GM12878 (cell line): ENCODE measurements at regions not wholly inside any gene's neighbourhood (a gene's known extent, or its start where the extent isn't known, plus 50 kb on each side); places are given as distances from the start of the nearest gene placed in this dataset.
"Not testable (repeated sequence)": the region's sequence is repeated elsewhere in the genome, so short reads cannot be mapped to it uniquely, and the experiment has no call there.

Experiments used
- ATAC-seq: fragments of 200-7000 bp; cut with Tn5 transposase; 3 replicates; pipeline ENCODE4 v1.9.1; 2020; ENCODE audit warnings: mild to moderate bottlenecking, moderate library complexity
- BruUV-seq: library from RNA; stranded (reverse); fragments of 400-500 nt; replicated peaks from 2 replicates; lab custom pipeline; 2021; lab: Mats Ljungman, UMichigan
- CTCF ChIA-PET: fragments of 300-600 bp; sonication (Branson Sonifier 250); formaldehyde crosslinking; extraction: SDS; loops from one replicate; lab custom pipeline; 2021; ENCODE audit warnings: inconsistent platforms; lab: Yijun Ruan, JAX
- POLR2A ChIA-PET: fragments of 350-600 bp; formaldehyde crosslinking; extraction: SDS; loops from one replicate; lab custom pipeline; 2021; ENCODE audit warnings: inconsistent platforms; lab: Charles Lee
- RAD21 ChIA-PET: fragments of 300-600 bp; sonication (Branson Sonifier 250); formaldehyde crosslinking; loops from one replicate; lab custom pipeline; 2023; ENCODE audit warnings: antibody characterized with exemption; ENCODE audit not compliant: unreplicated experiment; lab: Charles Lee
- SMC1A ChIA-PET: fragments of 300-600 bp; sonication (Branson Sonifier 250); formaldehyde crosslinking; loops from one replicate; lab custom pipeline; 2023; ENCODE audit not compliant: unreplicated experiment, uncharacterized antibody; lab: Charles Lee
- DNase-seq: peaks from one replicate; pipeline ENCODE4 v3.0.0-alpha.2; 2011; ENCODE audit warnings: low read depth, low spot score
- FAIRE-seq: peaks from 3 replicates; lab custom pipeline; 2011; peaks lifted over from hg19 to GRCh38; lab: Jason Lieb, UNC
- H2AFZ ChIP-seq: 2 replicates; pipeline ENCODE4 v1.6.0; 2011; ENCODE audit warnings: low read depth, low read length, control low read depth; ENCODE audit not compliant: control insufficient read depth
- H3K27ac ChIP-seq: 2 replicates; pipeline ENCODE4 v1.5.1; 2011; ENCODE audit warnings: control low read depth; ENCODE audit not compliant: control insufficient read depth, insufficient read depth
- H3K27me3 ChIP-seq, 2 experiments: replicated peaks in 1 of 2; 2 replicates each; pipeline versions ENCODE4 v1.6.0 to v1.6.1; 2011; ENCODE audit warnings: low read length in 1 of 2; ENCODE audit not compliant: control insufficient read depth in 2 of 2, insufficient read depth in 2 of 2
- H3K36me3 ChIP-seq, 2 experiments: 2 replicates each; pipeline ENCODE4 v1.5.1; 2011; ENCODE audit warnings: low read length in 1 of 2; ENCODE audit not compliant: control insufficient read depth in 2 of 2, insufficient read depth in 2 of 2
- H3K4me1 ChIP-seq: 2 replicates; pipeline ENCODE4 v1.6.1; 2011; ENCODE audit warnings: mild to moderate bottlenecking, low read length, moderate library complexity, mixed read lengths; ENCODE audit not compliant: control insufficient read depth, insufficient read depth
- H3K4me2 ChIP-seq: 2 replicates; pipeline ENCODE4 v1.6.0; 2011; ENCODE audit warnings: control low read depth; ENCODE audit not compliant: control insufficient read depth, insufficient read depth
- H3K4me3 ChIP-seq: fragments of 200-600 bp; sonication (generic); 2 replicates; pipeline ENCODE4 v1.5.1; 2016
- H3K79me2 ChIP-seq: 2 replicates; pipeline ENCODE4 v1.6.0; 2011; ENCODE audit warnings: low read length; ENCODE audit not compliant: control insufficient read depth, insufficient read depth
- H3K9ac ChIP-seq: 2 replicates; pipeline ENCODE4 v1.8.0; 2011; ENCODE audit warnings: low read length, control low read depth, mixed read lengths; ENCODE audit not compliant: control insufficient read depth, insufficient read depth
- H3K9me3 ChIP-seq: replicated peaks from 3 replicates; pipeline ENCODE4 v1.5.1; 2011; ENCODE audit warnings: mild to moderate bottlenecking, low read length; ENCODE audit not compliant: control insufficient read depth, insufficient read depth
- H4K20me1 ChIP-seq: 2 replicates; pipeline ENCODE4 v1.6.0; 2011; ENCODE audit not compliant: control insufficient read depth, insufficient read depth
- CBFB ChIP-seq: IDR thresholded peaks from 2 replicates; pipeline ENCODE4 v1.6.1; 2016; ENCODE audit warnings: antibody characterized with exemption, low read depth
- DPF2 ChIP-seq: fragments of 450-650 bp; IDR thresholded peaks from 2 replicates; pipeline ENCODE4 v1.6.1; 2017; ENCODE audit warnings: mild to moderate bottlenecking
- ETV6 ChIP-seq, 2 experiments: fragments of 450-650 bp in 1 of 2; IDR thresholded peaks in 1 of 2; conservative IDR thresholded peaks in 1 of 2; 2 replicates each; pipeline ENCODE4 v1.6.1; 2014; ENCODE audit warnings: antibody characterized with exemption in 1 of 2, borderline replicate concordance in 1 of 2, low read depth in 1 of 2, mild to moderate bottlenecking in 1 of 2, moderate library complexity in 1 of 2
- FOS ChIP-seq: IDR thresholded peaks from 3 replicates; pipeline ENCODE4 v1.6.1; 2011; ENCODE audit warnings: borderline replicate concordance; ENCODE audit not compliant: insufficient read length; ENCODE audit errors: extremely low read depth
- NR2C2 ChIP-seq: IDR thresholded peaks from 2 replicates; pipeline ENCODE4 v1.6.1; 2011; ENCODE audit warnings: borderline replicate concordance, low read depth; ENCODE audit not compliant: control insufficient read depth, insufficient read length
- RAD51 ChIP-seq: fragments of 450-650 bp; IDR thresholded peaks from 2 replicates; pipeline ENCODE4 v1.6.1; 2016; ENCODE audit warnings: moderate library complexity, mild to moderate bottlenecking, inconsistent platforms
- RELB ChIP-seq: fragments of 450-650 bp; IDR thresholded peaks from 2 replicates; pipeline ENCODE4 v1.6.1; 2017; ENCODE audit warnings: low read depth, mild to moderate bottlenecking, moderate library complexity
- RUNX3 ChIP-seq: IDR thresholded peaks from 2 replicates; pipeline ENCODE4 v1.6.1; 2012; ENCODE audit warnings: low read length, inconsistent platforms
- SRF ChIP-seq, 2 experiments: IDR thresholded peaks; 2 replicates each; pipeline ENCODE4 v1.6.1; 2011; ENCODE audit warnings: low read depth in 2 of 2, low read length in 2 of 2, mild to moderate bottlenecking in 1 of 2, moderate library complexity in 1 of 2
- ZBTB33 ChIP-seq: fragments of 450-650 bp; IDR thresholded peaks from 2 replicates; pipeline ENCODE4 v1.6.1; 2017; ENCODE audit warnings: mild to moderate bottlenecking
- WGBS: methylation state at CpG from one replicate; pipeline ENCODE4 v1.1.6; 2016; ENCODE audit warnings: low lambda C conversion rate; ENCODE audit not compliant: insufficient replicate concordance, insufficient coverage; ENCODE audit errors: missing lambda C conversion rate; 5-methylcytosine and 5-hydroxymethylcytosine counted together
- in situ Hi-C: fragments of 300-500 bp; cut with MboI; formaldehyde crosslinking; loops from 9 replicates; pipeline ENCODE4 v1.14.3; 2018; ENCODE audit warnings: mixed read lengths
- intact Hi-C: fragments of 100-400 bp; cut with micrococcal nuclease; formaldehyde crosslinking; loops from one replicate; pipeline ENCODE4 v1.14.2; 2022; ENCODE audit not compliant: unreplicated experiment

GRCh38 chr9:75383420-75384034, 295.2 kb downstream of the OSTF1 start:
- in situ Hi-C loops: not testable (repeated sequence)

GRCh38 chr9:75385236-75385635, 296.9 kb downstream of the OSTF1 start:
- Histone ChIP-seq H3K27ac (no peak overlapping the region), H3K36me3 (no peaks in the 10 kb centered on the region), H3K27me3 (no peaks in the 10 kb centered on the region), H3K9ac (no peak overlapping the region), H2AFZ (no peak overlapping the region), H3K4me2 (no peak overlapping the region), H3K4me3 (no peak overlapping the region), H3K79me2 (no peaks in the 10 kb centered on the region), H3K9me3 (no peaks in the 10 kb centered on the region), H3K4me1 (no peaks in the 10 kb centered on the region), H4K20me1 (no peaks in the 10 kb centered on the region)
- intact Hi-C loops (no loop called here), in situ Hi-C loops (no loop called here)
- ChIA-PET SMC1A (no interaction called here), POLR2A (no interaction called here), RAD21 (no interaction called here), CTCF (no interaction called here)
- no peak for ATAC-seq
- no TSS peak for BruUV-seq
- DNase-seq: no peak
- no peak for FAIRE-seq
- TF ChIP-seq SRF (IDR thresholded peaks at IDR 0.05; ENCODE audit: low read depth in 2 of 2, low read length in 2 of 2) (no peak), RELB (no peak), ETV6 (conservative IDR thresholded peaks at IDR 0.05 in 1 of 2, IDR thresholded peaks at IDR 0.05 in 1 of 2; ENCODE audit: borderline replicate concordance in 1 of 2, low read depth in 1 of 2) (no peak), RAD51 (no peak), DPF2 (no peak), RUNX3 (no peak), CBFB (no peak), ZBTB33 (no peak), FOS (no peak), NR2C2 (no peak)

More at GRCh38 chr9:75383420-75384034, 295.2 kb downstream of the OSTF1 start:
- H4K20me1 ChIP-seq, SMC1A ChIA-PET, H3K36me3 ChIP-seq, H3K27me3 ChIP-seq, H3K9ac ChIP-seq, DNase-seq, H3K4me2 ChIP-seq, intact Hi-C loops, BruUV-seq, H3K27ac ChIP-seq, H3K9me3 ChIP-seq, H3K4me3 ChIP-seq, ATAC-seq, RAD21 ChIA-PET, H2AFZ ChIP-seq, FAIRE-seq, POLR2A ChIA-PET, H3K4me1 ChIP-seq, H3K79me2 ChIP-seq, CTCF ChIA-PET: not testable (repeated sequence)
- WGBS: 0% methylated on average over 1 of the region's 1 CpG
